Liver (tissue), 8 donors: ENCODE measurements at regions not wholly inside any gene's neighbourhood (a gene's known extent, or its start where the extent isn't known, plus 50 kb on each side); places are given as distances from the start of the nearest gene placed in this dataset.
"Not testable (repeated sequence)": the region's sequence is repeated elsewhere in the genome, so short reads cannot be mapped to it uniquely, and the experiment has no call there.

Source experiments
- DNase-seq: peaks from one replicate; pipeline ENCODE4 v3.0.0-alpha.2; 2017; ENCODE audit warnings: low spot score
- H3K27ac ChIP-seq, 2 donors: one replicate each; pipeline ENCODE4 v1.7.0; 2013; ENCODE audit warnings: inconsistent platforms in 2 of 2, low read length in 2 of 2, control low read depth in 1 of 2, low read depth in 1 of 2, mild to moderate bottlenecking in 1 of 2
- H3K27me3 ChIP-seq, 4 donors: one replicate each; pipeline versions ENCODE4 v1.6.1 to v1.7.0; 2013; ENCODE audit warnings: low read length in 3 of 4, inconsistent platforms in 1 of 4, mild to moderate bottlenecking in 1 of 4, moderate library complexity in 1 of 4; ENCODE audit not compliant: control insufficient read depth in 4 of 4, insufficient read depth in 4 of 4
- H3K36me3 ChIP-seq, 4 donors: one replicate each; pipeline versions ENCODE4 v1.6.1 to v1.7.0; 2013; ENCODE audit warnings: low read length in 3 of 4, mild to moderate bottlenecking in 3 of 4, low read depth in 1 of 4, moderate library complexity in 1 of 4; ENCODE audit not compliant: control insufficient read depth in 4 of 4, insufficient read depth in 3 of 4
- H3K4me1 ChIP-seq, 4 donors: one replicate each; pipeline versions ENCODE4 v1.6.1 to v1.7.0; 2013; ENCODE audit warnings: low read length in 3 of 4, mild to moderate bottlenecking in 3 of 4, moderate library complexity in 1 of 4; ENCODE audit not compliant: control insufficient read depth in 4 of 4, insufficient read depth in 4 of 4
- H3K4me3 ChIP-seq, 3 donors: one replicate each; pipeline versions ENCODE4 v1.6.1 to v1.7.0; 2013; ENCODE audit warnings: low read length in 3 of 3, control low read depth in 1 of 3, low read depth in 1 of 3, mild to moderate bottlenecking in 1 of 3
- H3K9ac ChIP-seq, 2 donors: one replicate each; pipeline ENCODE4 v1.7.0; 2013; ENCODE audit warnings: low read length in 2 of 2, mild to moderate bottlenecking in 2 of 2, moderate library complexity in 2 of 2, control low read depth in 1 of 2, low read depth in 1 of 2
- H3K9me3 ChIP-seq, 4 donors: one replicate each; pipeline versions ENCODE4 v1.6.1 to v1.7.0; 2013; ENCODE audit warnings: low read length in 3 of 4; ENCODE audit not compliant: control insufficient read depth in 4 of 4
- ATF3 ChIP-seq: IDR thresholded peaks from 2 replicates; pipeline ENCODE4 v1.6.1; 2016; ENCODE audit warnings: antibody characterized with exemption
- CTCF ChIP-seq: fragments of 150-350 bp; IDR thresholded peaks from 2 replicates; pipeline ENCODE4 v1.5.1; 2017; ENCODE audit warnings: improper control_type of control experiment, low read depth, low read length; ENCODE audit not compliant: missing input control
- EGR1 ChIP-seq, 2 donors: IDR thresholded peaks; 2 replicates each; pipeline ENCODE4 v1.6.1; 2016 to 2018; ENCODE audit warnings: antibody characterized with exemption in 2 of 2, low read depth in 2 of 2
- FOXA1 ChIP-seq: IDR thresholded peaks from 2 replicates; pipeline ENCODE4 v1.6.1; 2016; ENCODE audit warnings: antibody characterized with exemption
- FOXA2 ChIP-seq: IDR thresholded peaks from 2 replicates; pipeline ENCODE4 v1.6.1; 2016; ENCODE audit warnings: antibody characterized with exemption
- GABPA ChIP-seq, 2 donors: IDR thresholded peaks in 1 of 2; conservative IDR thresholded peaks in 1 of 2; 2 replicates each; pipeline ENCODE4 v1.6.1; 2016; ENCODE audit warnings: antibody characterized with exemption in 2 of 2, mild to moderate bottlenecking in 1 of 2, moderate library complexity in 1 of 2
- JUND ChIP-seq, 2 donors: IDR thresholded peaks; 2 replicates each; pipeline ENCODE4 v1.6.1; 2016; ENCODE audit warnings: antibody characterized with exemption in 2 of 2
- MAX ChIP-seq: IDR thresholded peaks from 2 replicates; pipeline ENCODE4 v1.6.1; 2016; ENCODE audit warnings: antibody characterized with exemption
- NR2F2 ChIP-seq: IDR thresholded peaks from 2 replicates; pipeline ENCODE4 v1.6.1; 2016; ENCODE audit warnings: antibody characterized with exemption
- SP1 ChIP-seq: IDR thresholded peaks from 2 replicates; pipeline ENCODE4 v1.6.1; 2018; ENCODE audit warnings: antibody characterized with exemption, mild to moderate bottlenecking
- TAF1 ChIP-seq: conservative IDR thresholded peaks from 2 replicates; pipeline ENCODE4 v1.6.1; 2016; ENCODE audit warnings: antibody characterized with exemption, mild to moderate bottlenecking
- ZBTB33 ChIP-seq: IDR thresholded peaks from 2 replicates; pipeline ENCODE4 v1.6.1; 2016; ENCODE audit warnings: antibody characterized with exemption
- WGBS: extraction: QIAGEN DNeasy Blood & Tissue Kit; methylation state at CpG from one replicate; pipeline ENCODE4 v1.1.7; 2013; 5-methylcytosine and 5-hydroxymethylcytosine counted together
- donor health status: healthy.
- donor health status: healthy.
- donor health status: healthy.
- donor health status: healthy.
- donor health status: healthy.

GRCh38 chr22:10778296-10778814 lies 4749.6 kb upstream of the OR11H1 start (continued):
- no peak for TF ChIP-seq JUND (IDR thresholded peaks at IDR 0.05)
- TF ChIP-seq FOXA2 = no peak

GRCh38 chr22:10779200-10779599 lies 4748.8 kb upstream of the OR11H1 start:
- not testable (repeated sequence) for H3K4me3 ChIP-seq, H3K27me3 ChIP-seq, H3K9me3 ChIP-seq, H3K4me1 ChIP-seq, DNase-seq, H3K27ac ChIP-seq, H3K36me3 ChIP-seq, H3K9ac ChIP-seq
- WGBS = 57% methylated on average over 6 of the region's 6 CpGs

- H3K4me3 ChIP-seq = no peak overlapping the region
- H3K9ac ChIP-seq = no peak overlapping the region
- H3K36me3 ChIP-seq = no peaks in the 10 kb centered on the region
- 51% methylated on average over 8 of the region's 8 CpGs for WGBS
- TF ChIP-seq ZBTB33 = no peak
- no peak for TF ChIP-seq CTCF
- no peak for TF ChIP-seq FOXA1
- TF ChIP-seq EGR1 (IDR thresholded peaks at IDR 0.05; ENCODE audit: low read depth in 2 of 2) = no peak
- TF ChIP-seq GABPA (IDR thresholded peaks at IDR 0.05 in 1 of 2, conservative IDR thresholded peaks at IDR 0.05 in 1 of 2) = no peak
- TF ChIP-seq TAF1 = no peak
- no peak for TF ChIP-seq ATF3
- TF ChIP-seq NR2F2 = no peak
- TF ChIP-seq SP1 = no peak
- TF ChIP-seq MAX = no peak
- no peak for TF ChIP-seq JUND (IDR thresholded peaks at IDR 0.05)
- TF ChIP-seq FOXA2 = no peak
- H3K4me1 ChIP-seq = no peaks in the 10 kb centered on the region
- H3K27me3 ChIP-seq = peaks cover 0 to 1% (median 0%) of the 10 kb centered on the region in 4 donors
- H3K9me3 ChIP-seq = peaks cover 1 to 8% (median 2%) of the 10 kb centered on the region in 4 donors
- no peak overlapping the region for H3K27ac ChIP-seq
- no peak for DNase-seq
Observed at GRCh38 chr22:10780281-10780680, 4747.7 kb upstream of the OR11H1 start.
